GM21390 (cell line): ENCODE measurements at regions not wholly inside any gene's neighbourhood (a gene's known extent, or its start where the extent isn't known, plus 50 kb on each side); places are given as distances from the start of the nearest gene placed in this dataset.

Source experiments
- ATAC-seq: cut with Tn5 transposase; IDR thresholded peaks from one replicate; pipeline ENCODE4 v1.9.1; 2021; ENCODE audit not compliant: unreplicated experiment

DNA sequence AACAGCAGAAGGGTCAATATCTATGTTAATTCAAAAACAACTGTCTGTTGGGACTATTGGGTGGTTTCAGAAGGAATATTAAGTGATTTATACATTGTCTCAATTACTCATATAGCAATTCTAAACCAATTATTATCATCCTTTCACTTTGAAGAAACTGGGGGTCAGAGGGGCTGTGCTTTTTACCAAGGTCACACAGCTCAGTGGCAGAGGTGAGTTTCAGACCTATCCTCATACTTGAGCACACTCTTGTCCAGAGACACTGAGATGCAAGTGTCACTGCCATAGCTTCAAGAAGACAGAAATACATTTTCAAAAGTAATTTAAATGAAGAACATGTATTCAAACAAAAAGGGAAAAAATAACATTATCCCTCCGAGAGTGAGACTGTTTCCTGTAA, 195.3 kb downstream of the ARL4A start:
- ATAC-seq, result no peak

DNA sequence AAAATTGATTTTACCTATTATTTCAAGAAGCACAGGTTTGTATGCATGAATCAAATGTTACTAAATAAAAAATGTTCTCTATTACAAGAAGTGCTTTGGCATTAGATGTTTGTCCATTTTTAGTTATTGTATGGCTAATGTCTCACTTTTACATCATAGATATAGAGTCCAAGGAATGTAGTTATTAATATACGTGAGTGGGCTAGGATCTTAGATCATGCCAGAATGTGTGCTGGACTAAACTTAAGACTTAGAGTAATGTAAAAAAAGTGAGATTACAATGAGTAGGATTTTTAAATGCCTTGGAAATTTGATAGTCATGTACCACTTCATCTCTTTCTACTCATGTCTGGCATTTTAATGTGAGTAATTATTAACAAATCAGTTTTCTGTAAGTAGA, 196.6 kb downstream of the ARL4A start:
- ATAC-seq, result no peak

DNA sequence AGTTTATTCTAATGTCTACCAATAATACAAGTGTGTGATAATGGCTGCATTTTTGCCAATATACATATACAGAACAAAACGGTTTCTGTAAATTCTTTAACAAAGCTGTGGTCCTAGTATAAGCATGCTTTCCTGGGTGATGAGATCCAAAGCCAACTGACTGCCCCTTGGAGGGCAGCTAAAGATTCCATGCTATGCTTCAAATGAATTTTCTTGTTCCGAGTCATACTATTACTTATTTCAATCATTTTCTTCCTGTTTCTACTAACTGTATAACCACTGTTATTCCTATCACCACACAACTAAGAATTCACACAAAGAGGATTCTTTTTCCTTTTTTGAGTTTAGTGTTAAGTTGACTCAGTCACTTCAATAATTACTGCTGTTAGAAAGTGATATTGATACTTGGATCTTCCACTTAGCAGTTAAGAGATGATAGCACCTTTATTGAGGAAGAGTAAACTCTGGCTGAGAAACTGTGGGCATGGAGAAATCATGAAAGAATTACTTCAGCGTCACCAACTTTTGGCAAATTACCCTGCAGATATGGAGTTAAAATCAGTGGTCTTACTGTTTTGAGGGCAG, 197.5 kb downstream of the ARL4A start:
- ATAC-seq, result no peak

DNA sequence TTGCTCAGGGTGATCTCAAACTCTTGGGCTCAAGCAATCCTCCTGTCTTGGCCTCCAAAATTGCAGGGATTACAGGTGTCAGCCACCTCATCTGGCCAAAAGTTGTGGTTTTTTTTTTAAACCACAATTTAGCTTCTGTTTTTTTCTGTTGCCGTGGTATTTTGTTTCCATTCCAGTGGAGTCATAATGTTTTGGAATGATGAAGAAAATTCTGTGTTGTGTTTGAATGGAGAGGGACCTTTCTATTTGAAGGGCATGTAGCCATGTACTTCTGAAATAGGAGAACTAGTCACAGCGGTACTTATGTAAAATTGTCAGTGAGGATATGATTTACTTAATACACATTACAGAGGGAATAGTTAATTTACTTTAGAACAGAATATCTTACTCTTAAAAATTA, 201.3 kb downstream of the ARL4A start:
- ATAC-seq, result no peak

DNA sequence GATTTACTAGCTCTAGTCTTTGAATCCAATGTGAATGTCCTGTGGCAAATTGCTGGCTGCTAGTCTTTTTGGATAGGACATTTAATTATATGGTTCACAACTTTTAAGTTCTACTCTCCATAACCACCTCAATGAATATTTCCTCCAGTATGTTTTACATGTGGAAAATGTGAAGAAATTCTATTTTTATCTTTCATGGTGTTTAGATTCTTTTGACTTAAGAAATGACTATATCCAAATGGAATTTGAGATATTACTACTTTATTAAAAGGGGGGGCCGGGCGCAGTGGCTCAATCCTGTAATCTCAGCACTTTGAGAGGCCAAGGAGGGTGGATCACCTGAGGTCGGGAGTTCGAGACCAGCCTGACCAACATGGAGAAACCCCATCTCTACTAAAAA, 202.0 kb downstream of the ARL4A start:
- ATAC-seq, result no peak

DNA sequence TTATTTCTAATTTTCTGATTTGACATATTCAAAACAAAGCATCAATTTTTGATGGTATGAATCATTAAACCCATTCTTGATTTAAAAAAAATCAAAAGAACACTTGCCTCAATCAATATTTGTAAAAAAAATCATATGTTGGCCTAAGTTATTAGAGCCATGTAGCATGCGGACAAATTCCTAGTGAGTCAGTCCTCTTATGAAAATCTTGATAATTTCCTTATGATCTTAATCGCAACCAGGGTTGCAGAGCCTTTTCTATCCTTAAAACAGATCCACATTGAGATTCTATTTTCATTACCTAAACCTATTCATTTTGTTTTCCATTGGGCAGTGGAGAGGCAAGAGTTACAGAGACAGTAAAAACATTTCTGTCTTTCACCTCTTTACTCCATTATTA, 203.2 kb downstream of the ARL4A start:
- ATAC-seq, result no peak

DNA sequence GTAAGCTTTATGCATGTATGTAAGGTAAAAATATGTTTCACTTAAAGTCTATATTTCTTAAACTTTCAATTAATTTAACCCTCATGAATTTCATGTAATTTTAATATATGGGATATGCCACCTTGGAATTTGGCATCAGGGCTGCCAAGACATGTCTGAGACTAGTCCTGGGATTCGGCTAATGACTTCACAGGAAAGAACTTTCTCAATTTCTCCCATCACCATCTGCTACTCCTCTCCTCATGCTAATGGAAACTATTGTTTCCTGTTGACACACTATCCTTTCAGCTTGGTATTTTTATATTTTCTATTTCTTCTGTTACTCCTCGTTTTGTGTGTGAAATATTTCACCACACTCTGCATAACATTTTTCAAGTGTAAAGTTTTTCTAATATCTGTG, 205.9 kb downstream of the ARL4A start:
- ATAC-seq, result no peak

DNA sequence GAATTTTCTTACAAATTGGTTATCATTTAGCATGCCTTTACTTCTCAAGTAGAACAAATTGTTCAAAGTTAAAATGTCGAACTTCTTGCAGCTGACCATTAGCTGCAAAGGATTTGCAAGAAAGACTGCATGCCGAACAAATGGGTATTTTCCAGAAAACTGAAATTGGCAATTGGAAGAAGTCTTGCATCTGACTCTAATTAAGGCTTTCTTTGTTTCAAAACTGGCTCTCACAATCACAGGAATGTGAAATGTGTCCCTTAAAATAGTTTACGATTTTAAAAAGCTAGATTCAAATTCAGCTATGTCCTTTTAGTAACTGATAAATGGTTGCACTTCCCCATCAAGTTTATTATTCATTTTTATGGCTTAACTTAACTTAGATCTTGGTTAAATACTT, 207.9 kb downstream of the ARL4A start:
- no peak for ATAC-seq

DNA sequence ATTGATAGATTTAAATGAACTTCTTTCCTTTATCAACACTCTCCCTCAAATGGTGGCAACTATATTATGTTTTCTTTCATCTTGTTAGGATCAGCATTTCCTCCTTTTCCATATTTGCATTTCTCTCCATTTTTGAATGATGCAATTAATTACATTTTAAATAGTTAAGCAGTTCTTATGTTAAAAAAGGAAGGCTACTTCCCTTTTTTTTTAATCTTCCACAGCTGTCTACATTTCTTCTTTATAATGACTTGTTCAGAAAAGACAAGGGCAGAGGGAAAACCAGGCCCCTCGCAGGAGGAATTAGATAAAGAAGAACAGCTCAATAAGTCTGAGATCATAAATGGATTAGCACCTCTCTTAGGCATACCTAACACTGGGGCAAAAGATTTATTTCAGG, 208.9 kb downstream of the ARL4A start:
- no peak for ATAC-seq

DNA sequence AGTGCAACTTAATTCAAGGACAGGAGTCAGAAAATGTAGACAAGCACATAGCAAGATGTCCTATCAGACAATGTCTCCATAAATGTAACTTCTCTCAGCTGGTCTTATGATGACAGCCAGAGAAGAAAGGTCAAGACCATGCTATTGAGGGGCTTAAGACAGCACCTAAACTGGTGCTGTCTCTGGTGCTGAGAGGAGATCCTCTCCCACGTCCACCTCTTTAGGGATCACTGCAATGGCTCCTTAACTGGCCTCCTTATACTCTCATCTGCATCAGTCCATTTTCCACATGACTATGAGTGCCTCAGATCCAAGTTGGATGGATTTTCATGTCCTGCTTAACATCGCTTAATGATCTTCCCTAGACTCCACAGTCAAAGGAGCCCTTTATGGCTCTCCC, 210.6 kb downstream of the ARL4A start:
- no peak for ATAC-seq

DNA sequence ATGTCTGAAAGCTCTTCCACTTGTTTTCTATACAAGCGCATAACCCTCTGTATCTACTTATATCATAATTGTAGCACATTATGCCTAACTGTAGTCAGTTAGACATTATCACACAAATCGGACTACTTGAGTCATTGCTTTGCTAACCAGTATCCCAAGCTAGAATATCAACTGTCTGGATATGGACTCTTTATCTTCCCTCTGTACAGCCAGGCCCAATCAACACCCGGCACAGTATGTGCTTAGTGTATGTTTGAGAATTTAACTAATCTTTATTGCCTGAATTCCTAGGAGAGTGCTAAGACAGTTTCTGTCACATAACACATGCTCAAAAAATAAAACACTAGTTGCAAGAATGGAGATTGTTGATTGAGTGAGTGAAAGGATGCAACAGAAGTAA, 211.2 kb downstream of the ARL4A start:
- ATAC-seq, result no peak

DNA sequence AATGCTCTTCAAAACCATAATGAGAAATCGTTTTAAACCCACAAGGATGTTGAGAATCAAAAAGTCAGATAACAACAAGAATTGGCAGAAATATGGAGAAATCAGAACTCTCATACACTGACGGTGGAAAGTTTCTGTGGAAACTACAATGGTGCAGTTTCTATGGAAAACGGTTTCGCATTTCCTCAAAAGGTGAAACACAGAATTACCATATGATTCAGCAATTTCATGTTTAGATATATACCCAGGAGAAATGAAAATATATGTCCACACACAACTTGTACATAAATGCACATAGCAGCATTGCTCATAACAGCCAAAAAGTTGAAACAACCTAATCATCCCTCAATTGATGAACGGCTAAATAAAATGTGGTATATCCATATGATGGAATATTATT, 218.2 kb downstream of the ARL4A start:
- no peak for ATAC-seq

DNA sequence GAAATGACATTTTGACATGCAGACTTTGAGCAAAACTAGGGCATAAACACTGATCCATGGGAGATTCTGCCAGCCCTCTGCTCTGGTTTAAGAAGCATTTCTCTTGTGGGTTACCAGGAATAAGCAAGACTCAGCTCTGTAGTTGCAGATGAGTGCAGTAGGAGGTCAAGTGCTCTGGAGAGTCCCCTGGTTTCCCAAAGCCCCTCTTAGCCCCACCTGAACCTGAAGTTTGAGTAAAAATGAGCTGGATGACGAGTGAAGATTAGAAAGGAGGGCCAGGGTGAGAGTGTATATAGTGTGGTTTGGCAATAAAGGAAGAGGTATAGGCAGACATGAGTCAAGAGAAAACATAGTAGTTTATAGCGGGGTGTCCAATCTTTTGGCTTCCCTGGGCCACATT, 220.3 kb downstream of the ARL4A start:
- ATAC-seq, result no peak

DNA sequence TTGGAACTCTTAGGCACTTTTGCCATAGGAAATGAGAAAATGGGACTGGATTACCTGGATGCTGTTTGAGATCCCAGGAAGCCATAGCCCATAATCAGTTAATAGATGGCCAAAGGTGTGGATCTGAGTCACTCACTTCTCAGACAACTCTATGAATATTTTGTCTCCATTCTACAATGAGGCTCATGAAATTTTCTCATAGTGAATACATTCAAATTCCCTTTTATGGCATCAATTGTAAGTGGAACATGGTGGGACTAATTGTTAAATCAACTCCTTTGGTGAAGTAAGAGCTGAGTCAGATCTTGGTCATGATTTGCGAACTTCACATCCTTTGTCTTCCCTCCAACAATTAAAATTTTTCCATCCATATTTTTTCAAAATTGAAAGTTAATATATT, 222.1 kb downstream of the ARL4A start:
- no peak for ATAC-seq

DNA sequence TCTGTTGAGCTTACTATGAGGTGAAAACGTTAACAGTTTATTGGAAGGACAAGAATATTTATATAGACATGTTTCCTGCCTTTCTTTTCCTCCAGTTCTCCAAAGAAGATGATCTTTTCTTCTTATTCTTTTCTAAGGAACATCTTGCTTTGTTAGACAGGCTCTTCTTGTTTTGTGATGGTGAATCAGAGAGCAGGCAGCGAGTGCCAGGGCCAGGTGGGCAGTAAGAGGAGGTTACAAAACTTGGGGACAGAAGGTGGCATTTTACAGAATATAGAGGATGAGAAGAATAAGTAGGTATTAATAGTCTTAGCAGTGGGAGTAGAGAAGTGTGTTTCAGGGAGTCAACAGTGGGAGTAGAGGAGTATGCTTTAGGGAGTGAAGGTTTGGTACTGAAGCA, 223.6 kb downstream of the ARL4A start:
- ATAC-seq, result no peak

DNA sequence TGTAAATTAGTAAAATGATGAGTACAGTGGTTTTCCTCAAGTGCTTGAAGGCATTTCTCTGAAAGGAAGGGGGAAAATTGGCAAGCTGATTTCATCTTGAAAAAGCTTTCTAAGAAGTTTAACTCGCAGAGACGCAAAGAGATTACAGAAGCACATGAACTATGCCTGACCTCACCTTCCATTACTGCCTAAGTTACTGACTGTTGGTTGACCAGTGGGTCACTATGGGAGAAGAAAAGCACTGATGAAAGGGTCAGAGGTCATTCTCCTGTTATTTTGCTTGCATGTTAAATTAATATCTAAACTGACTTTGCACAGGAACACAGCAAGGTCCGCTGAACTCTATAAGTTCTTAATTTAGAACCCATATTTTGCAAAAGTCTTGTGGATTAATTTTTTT, 225.6 kb downstream of the ARL4A start:
- ATAC-seq, result no peak

DNA sequence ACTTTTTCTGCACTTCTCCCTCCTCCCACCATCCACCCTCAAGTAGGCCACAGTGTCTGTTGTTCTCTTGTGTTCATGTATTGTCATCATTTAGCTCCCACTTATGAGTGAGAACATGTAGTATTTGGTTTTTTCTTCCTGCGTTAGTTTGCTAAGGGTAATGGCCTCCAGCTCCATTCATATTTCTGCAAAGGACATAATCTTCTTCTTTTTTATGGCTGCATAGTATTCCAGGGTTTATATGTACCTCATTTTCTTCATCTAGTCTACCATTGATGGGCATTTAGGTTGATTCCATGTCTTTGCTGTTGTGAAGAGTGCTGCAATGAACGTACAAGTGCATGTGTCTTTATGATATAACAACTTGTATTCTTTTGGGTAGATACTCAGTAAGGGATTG, 230.4 kb downstream of the ARL4A start:
- no peak for ATAC-seq

DNA sequence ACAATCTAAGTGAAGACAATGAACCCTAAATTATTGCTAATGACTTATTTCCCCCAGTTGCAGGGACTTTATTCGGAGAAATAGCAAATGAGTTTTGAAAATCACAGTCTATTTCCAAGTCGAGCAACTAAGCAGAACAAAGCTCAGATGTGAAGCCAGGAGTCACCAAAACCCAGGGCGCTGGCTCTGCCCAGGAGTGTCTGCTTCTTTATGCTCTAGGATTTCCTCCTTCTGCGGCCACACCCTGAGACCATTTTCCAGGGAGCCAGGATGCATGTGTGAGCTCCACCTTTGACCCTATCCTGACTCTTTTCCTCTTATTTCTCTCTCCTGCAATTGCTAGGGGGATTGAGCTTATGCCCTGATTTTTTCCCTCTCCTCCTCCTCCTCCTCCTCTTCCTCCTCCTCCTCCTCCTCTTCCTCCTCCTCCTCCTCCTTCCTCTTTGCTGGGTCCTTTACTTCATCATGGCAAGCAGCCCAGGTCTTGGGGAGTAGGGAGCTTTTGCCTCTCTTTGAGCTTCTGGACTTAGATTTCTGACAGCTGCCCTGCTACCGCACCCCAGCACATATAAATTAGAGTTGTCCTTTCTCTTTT, 234.4 kb downstream of the ARL4A start:
- no peak for ATAC-seq

DNA sequence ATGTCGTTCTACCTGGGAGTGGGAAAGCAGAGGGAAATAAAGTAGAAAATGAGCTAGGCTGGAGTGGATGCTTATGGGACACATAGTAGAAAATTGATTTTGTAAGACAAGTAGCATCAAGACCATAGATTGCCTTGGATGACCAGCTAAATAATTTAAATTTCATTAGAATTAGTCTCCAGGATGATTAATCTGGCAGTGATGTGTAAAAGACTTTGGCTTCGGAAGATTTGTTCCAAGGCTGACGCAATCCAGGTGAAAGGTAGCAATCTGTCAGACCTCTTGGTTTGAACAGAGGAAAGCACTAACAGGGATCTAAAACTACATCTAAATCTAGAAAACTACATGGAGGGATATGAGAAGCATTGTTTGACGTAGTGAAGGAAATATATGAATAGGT, 236.5 kb downstream of the ARL4A start:
- no peak for ATAC-seq

DNA sequence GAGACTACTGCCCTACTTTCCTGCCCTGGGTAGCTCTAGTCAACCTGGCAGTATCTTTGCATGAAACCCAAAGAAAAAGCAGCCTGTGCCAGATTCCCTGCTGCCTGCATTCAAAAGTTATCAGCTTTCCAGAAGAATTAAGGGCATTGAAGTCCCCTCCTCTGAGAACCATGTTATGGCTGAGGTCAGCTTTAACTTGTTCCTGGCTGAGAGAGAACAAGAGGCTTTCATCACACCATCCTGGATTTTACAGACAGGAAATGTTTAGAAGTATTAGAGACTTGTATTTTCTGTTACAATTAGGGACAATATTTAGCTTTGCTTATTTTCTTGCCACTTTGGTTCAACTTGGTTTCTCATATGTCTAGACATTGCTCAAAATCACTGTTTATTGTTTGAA, 238.8 kb downstream of the ARL4A start:
- ATAC-seq, result no peak

DNA sequence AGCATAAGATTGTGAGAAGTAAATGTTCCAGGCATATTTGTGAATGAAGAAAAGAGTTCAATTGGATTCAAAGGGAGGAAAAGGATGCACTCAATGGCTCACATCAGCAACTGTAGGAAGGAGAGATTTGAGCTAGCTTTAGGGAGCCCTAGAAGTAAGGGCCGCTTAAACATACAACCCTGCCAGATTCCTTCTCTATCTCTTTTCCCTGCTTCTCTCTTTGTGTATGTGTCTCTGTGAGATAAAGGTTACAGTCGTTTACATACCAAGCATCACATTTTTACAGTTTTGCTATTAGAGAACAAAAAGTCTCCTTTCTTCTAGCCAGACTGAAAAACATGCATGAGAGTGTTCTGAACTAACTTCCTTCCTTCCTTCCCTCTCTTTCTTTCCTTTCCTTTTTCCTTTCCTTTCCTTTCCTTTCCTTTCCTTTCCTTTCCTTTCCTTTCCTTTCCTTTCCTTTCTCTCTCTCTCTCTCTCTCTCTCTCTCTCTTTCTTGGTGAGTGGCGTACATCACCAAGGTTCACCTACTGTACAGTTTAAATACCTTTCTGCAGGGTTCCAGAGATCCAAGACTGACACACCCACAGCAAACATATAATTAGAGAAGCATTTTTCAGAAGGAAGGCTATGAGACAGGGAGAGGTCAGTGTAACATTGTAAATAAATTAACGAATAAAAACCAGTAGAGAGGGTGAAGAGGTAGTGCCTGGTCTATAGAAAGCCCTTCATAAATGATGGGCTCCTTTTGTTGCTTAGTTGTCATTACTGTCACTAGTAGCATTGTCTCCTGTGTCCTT, 240.4 kb downstream of the ARL4A start:
- ATAC-seq, result no peak

DNA sequence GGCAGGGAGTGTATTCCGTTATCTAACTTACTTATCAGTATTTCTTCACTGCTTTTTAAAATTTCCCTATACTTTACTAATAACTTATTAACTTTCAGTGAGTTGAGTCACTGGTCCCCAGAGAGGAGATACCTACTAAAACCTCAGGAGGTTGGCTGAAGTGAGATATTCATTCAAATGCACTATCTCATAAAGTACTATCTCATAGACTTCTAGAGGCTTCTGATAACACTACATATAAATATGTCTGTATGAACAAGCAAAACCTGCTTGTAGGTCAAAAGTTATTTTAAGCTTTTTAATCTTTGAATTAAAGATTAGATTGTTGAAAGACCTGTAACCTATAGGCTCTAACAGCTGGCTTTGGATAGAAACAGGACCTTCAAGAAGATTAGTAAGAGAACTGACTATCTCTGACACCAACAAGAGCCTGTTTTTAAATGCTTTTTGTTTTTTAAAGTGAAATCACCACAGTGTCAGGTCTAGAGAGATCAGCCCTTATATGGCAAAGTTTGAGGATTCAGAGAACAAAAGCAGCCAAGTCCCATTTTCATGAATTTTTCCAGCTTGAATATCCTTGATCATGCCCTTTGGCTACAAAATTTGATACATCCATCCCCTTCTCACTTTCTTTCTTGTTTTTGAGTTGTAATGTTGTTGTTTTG, 242.2 kb downstream of the ARL4A start:
- ATAC-seq, result no peak
